Activated naive CD8-positive, alpha-beta T cell (primary cell): ENCODE measurements at regions not wholly inside any gene's neighbourhood (a gene's known extent, or its start where the extent isn't known, plus 50 kb on each side); places are given as distances from the start of the nearest gene placed in this dataset.
"Not testable (repeated sequence)": the region's sequence is repeated elsewhere in the genome, so short reads cannot be mapped to it uniquely, and the experiment has no call there.

Source experiments
- H3K27ac Mint-ChIP-seq: one replicate; pipeline ENCODE4 v1.8.0; 2021; ENCODE audit warnings: mixed read lengths
- H3K27me3 Mint-ChIP-seq: one replicate; pipeline ENCODE4 v1.8.0; 2021; ENCODE audit warnings: mixed read lengths
- H3K36me3 Mint-ChIP-seq: one replicate; pipeline ENCODE4 v1.8.0; 2021; ENCODE audit warnings: mixed read lengths
- H3K4me1 Mint-ChIP-seq: one replicate; pipeline ENCODE4 v1.8.0; 2021; ENCODE audit warnings: low read depth, mixed read lengths
- H3K4me3 Mint-ChIP-seq: one replicate; pipeline ENCODE4 v1.8.0; 2021; ENCODE audit warnings: mild to moderate bottlenecking, mixed read lengths
- H3K9me3 Mint-ChIP-seq: one replicate; pipeline ENCODE4 v1.8.0; 2021; ENCODE audit warnings: low read depth, mixed read lengths

DNA sequence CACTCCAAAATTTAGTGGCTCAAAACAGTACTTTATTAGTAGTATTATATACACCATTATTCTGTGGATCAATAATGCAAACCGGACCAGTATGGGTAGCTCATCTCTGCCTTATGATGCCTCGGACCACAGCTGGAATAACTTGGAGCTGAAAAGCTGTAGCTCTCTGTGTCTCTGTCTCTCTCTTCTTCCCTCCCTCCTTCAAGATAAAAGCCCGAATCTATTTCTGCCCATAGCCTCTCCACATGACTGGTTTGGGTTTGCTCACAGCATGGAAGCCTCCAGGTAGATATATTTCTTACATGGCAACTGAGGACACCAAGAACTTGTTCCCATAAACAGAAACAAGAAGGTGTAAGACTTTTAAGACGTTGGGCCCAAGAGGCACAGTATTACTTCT, 147.5 kb upstream of the TBCA start:
- Mint-ChIP-seq H3K4me3 (no peak overlapping the region), H3K4me1 (no peaks in the 10 kb centered on the region), H3K36me3 (no peaks in the 10 kb centered on the region), H3K27me3 (peaks cover 15% of the 10 kb centered on the region), H3K27ac (no peak overlapping the region), H3K9me3 (no peaks in the 10 kb centered on the region)

DNA sequence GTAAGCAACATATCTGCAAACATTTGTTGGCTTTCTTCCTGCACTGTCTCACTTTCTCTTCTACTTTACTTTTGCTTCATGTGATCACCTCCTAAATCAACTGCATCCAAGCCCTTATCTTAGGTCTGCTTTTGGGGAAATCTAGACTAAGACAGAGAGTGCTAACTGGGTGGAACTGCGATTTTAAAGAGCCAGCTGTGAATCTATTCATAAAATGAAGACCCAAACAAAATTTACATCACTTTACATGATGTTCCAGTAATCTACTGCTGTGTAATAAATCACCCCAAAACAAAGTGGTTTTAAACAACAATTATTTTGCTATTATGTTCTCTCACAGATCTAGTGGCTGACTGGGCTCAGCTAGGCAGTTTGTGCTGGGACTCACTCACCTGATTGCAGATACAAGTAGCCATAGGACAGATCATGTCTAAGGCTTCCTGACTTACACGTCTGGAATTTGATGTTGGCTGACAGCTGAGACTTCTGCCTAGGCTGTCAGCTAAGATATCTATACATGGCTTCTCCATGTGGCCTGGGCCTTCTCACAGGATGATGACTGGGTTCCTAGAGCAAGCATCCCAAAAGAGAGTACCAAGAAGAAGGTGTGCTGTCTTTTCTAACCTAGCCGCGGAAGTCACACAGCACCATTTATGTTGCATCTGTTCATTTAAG, 145.1 kb upstream of the TBCA start:
- H3K36me3 Mint-ChIP-seq, result no peaks in the 10 kb centered on the region
- no peak overlapping the region for H3K27ac Mint-ChIP-seq
- no peaks in the 10 kb centered on the region for H3K9me3 Mint-ChIP-seq
- no peaks in the 10 kb centered on the region for H3K4me1 Mint-ChIP-seq
- H3K4me3 Mint-ChIP-seq, result no peak overlapping the region
- peaks cover 4% of the 10 kb centered on the region for H3K27me3 Mint-ChIP-seq

DNA sequence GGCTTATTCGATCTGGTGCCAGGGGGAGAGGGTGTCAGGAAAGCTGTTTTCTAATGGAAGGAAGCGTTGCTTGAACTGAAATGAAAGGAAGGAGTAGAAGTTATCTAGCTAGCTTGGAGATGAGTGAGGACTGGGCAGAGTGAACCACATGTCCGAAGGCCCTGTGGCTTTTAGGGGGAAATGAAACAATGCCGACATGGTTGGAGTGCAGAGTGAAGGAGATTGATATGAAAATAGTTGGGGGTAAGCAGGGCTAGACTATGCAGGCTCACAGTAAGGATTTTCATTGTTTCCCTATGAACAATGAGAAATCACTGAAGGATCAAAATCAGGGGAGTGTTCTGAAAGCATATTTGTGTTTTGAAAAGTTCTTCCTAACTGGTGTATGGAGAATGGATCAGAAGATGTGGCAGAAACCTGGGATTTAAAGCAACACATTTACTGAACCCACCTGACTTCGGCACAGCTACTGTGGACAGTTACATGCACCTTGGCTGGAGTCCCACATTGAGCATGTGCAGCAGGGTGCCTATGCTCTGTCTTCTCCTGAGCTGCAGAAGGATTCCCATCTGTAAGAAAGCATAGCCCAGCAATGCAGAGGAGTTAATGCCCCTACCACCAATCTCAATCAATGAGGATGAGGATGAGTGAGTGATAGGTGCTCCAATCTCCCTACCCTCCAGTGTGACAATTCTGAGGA, 144.4 kb upstream of the TBCA start:
- Mint-ChIP-seq H3K36me3 (no peaks in the 10 kb centered on the region), H3K27me3 (peaks cover 3% of the 10 kb centered on the region), H3K27ac (no peak overlapping the region), H3K9me3 (no peaks in the 10 kb centered on the region), H3K4me1 (no peaks in the 10 kb centered on the region), H3K4me3 (no peak overlapping the region)

DNA sequence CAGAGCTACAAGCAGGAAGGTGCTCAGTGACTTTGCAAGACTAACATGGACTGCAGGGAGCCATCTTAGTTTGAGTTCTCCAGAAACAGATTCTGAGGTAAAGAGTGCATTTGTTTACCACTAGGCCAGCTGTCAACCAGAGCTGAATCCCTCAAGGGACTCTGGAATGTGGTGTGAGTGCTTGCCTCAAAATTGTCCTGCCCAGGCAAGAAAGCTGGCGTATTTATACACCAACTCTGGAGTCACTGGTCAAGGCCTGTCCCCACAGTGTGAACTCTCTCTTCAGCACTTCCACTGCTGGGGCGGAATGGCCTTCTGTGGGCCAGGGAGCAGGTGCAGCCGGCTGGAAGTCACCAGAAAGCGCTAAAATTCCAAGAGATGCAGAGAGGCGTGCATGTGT, 139.2 kb upstream of the TBCA start:
- H3K4me1 Mint-ChIP-seq, result no peaks in the 10 kb centered on the region
- peaks cover 11% of the 10 kb centered on the region for H3K9me3 Mint-ChIP-seq
- peaks cover 2% of the 10 kb centered on the region for H3K36me3 Mint-ChIP-seq
- H3K4me3 Mint-ChIP-seq, result no peak overlapping the region
- peaks cover 8% of the 10 kb centered on the region for H3K27me3 Mint-ChIP-seq
- no peak overlapping the region for H3K27ac Mint-ChIP-seq

DNA sequence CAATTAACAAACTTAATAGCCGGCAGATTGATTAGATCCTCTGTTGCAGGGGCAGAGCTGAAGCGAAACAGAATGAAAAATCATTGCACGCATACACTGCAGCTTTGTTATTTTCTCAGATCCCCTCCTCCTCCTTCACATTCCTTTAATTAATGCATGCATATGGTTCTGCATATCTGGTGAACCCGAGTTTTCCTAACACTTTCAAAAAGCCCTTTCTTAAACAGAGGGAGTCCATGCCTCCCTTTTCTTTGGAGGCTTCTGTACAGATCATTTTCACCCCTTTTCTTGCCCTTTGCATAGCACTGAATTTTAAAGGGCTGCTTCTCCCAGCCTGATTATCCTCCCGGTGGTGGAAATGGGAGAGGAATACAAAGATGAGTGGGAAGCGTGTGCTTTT, 136.6 kb upstream of the TBCA start:
- Mint-ChIP-seq H3K9me3 (peaks cover 11% of the 10 kb centered on the region), H3K4me1 (no peaks in the 10 kb centered on the region), H3K36me3 (peaks cover 2% of the 10 kb centered on the region), H3K27ac (no peak overlapping the region), H3K4me3 (no peak overlapping the region), H3K27me3 (peaks cover 8% of the 10 kb centered on the region)

DNA sequence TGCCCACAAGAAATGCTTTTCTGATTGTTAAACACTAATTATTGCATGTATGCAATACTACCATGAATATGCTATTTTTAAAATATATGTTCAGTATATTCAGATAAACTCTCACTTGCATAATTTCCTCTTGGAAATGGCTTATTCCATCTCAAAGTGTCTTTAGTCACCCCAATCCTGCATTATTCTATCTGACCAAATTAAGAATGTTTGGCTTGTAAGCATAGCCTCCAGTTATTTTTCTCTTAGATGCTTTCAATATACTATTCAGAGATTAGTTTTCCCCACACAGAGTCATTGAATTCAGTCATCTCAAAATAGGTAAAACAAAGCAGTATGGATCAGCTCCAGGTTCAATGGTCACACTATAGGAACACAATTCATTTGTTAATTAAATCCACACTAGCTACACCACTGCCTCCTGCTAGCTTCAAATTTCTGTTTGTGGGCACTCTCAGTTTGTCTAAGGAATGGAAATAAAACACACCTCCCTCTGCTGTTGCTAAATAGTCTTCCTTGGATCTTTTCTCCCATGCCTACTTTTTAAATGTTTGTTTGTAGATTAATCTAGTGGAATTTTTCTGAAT, 134.6 kb upstream of the TBCA start:
- peaks cover 11% of the 10 kb centered on the region for H3K27me3 Mint-ChIP-seq
- no peaks in the 10 kb centered on the region for H3K4me1 Mint-ChIP-seq
- H3K4me3 Mint-ChIP-seq, result no peak overlapping the region
- H3K9me3 Mint-ChIP-seq, result peaks cover 11% of the 10 kb centered on the region
- peaks cover 2% of the 10 kb centered on the region for H3K36me3 Mint-ChIP-seq
- H3K27ac Mint-ChIP-seq, result no peak overlapping the region

DNA sequence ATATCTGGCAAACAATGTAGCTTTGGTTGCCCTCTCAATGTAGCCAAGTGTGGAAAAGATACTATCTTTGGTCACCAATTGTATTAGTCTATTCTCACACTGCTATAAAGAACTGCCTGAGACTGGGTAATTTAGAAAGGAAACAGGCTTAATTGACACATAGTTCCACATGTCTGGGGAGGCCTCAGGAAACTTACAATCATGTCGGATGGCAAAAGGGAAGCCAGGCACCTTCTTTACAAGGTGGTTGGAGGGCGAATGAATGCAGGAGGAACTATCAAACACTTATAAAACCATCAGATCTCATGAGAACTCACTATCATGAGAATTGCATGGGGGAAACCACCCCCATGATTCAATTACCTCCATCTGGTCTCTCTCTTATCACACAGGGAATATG, 133.1 kb upstream of the TBCA start:
- Mint-ChIP-seq H3K4me1 (no peaks in the 10 kb centered on the region), H3K27me3 (peaks cover 7% of the 10 kb centered on the region), H3K9me3 (peaks cover 4% of the 10 kb centered on the region), H3K36me3 (no peaks in the 10 kb centered on the region), H3K27ac (no peak overlapping the region), H3K4me3 (no peak overlapping the region)

DNA sequence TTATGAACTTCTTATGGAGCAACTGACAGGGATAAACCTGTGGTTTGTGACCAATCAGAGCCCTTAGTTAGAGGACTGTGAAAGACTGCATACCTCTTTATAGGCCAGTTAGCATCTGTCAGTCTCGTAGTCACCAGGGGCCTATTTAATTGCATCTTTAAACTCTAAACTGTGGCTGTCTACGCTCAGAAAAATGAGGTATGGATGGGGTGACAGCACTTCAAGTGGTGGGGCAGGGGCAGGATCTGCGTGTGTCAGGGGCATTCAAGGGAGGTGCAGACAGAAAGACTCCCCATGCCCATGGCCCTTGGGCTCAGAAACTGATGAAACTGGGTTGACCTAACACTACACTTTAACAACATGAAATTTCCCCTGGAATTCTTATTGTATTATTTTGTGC, 132.6 kb upstream of the TBCA start:
- peaks cover 9% of the 10 kb centered on the region for H3K27me3 Mint-ChIP-seq
- no peaks in the 10 kb centered on the region for H3K9me3 Mint-ChIP-seq
- no peak overlapping the region for H3K27ac Mint-ChIP-seq
- H3K36me3 Mint-ChIP-seq, result no peaks in the 10 kb centered on the region
- no peaks in the 10 kb centered on the region for H3K4me1 Mint-ChIP-seq
- H3K4me3 Mint-ChIP-seq, result no peak overlapping the region

DNA sequence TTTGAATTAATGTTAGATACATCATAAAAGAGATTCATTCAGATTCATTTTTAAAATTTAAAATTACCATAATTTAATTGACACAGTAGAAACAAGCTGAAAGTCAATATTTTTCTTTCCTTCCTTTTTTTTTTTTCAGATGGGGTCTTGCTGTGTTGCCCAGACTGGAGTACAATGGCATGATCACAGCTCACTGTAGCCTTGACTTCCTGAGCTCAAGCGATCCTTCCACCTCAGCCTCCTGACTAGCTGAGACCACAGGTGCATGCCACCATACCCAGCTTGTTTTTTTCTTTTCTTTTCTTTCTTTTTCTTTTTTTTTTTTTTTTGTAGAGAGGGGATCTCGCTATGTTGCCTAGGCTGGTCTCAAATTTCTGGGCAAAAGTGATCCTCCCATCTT, 131.6 kb upstream of the TBCA start:
- Mint-ChIP-seq H3K36me3 (no peaks in the 10 kb centered on the region), H3K4me1 (no peaks in the 10 kb centered on the region), H3K27me3 (peaks cover 8% of the 10 kb centered on the region), H3K27ac (no peak overlapping the region), H3K4me3 (no peak overlapping the region), H3K9me3 (no peaks in the 10 kb centered on the region)

DNA sequence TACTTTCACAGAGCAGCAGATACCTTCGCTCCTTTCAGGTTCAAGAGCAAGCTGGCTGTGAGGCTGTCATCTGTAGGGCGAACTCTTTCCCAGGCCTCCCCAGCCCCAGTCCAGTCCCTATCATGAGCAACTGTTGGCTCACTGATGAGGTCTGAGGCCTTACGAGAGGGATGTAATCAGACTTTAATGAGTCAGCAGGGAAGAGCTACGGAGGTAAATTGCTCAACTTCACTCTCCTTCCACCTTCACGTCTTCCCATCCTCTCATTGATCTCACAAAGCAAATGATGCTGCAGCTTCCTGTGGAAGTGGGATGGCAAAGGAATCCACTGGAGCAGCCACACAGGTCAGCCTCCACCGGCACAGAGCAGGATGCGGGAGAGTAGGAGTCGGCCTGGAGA, 130.7 kb upstream of the TBCA start:
- no peaks in the 10 kb centered on the region for H3K36me3 Mint-ChIP-seq
- H3K4me3 Mint-ChIP-seq, result no peak overlapping the region
- H3K4me1 Mint-ChIP-seq, result no peaks in the 10 kb centered on the region
- H3K9me3 Mint-ChIP-seq, result no peaks in the 10 kb centered on the region
- peaks cover 7% of the 10 kb centered on the region for H3K27me3 Mint-ChIP-seq
- H3K27ac Mint-ChIP-seq, result no peak overlapping the region

DNA sequence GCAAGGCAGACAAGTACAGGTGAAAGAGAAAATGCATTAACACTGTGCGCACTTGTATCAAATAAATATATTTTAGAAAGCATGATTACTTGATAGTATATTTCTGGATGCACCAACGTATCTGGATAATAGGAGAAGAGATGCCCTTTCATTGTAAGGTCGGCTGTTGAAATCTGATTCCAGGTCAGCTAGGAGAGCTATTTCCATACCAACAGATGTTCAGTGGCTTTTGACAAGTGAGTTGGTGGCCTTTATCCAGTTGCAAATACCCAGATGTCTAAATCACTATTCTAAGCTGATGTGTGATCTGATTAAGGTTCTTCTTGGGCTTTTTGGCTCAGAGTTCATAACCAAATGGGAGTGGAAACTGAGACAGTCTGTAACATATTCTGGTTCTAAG, 128.2 kb upstream of the TBCA start:
- no peaks in the 10 kb centered on the region for H3K9me3 Mint-ChIP-seq
- no peaks in the 10 kb centered on the region for H3K36me3 Mint-ChIP-seq
- H3K27me3 Mint-ChIP-seq, result peaks cover 4% of the 10 kb centered on the region
- no peak overlapping the region for H3K4me3 Mint-ChIP-seq
- H3K27ac Mint-ChIP-seq, result no peak overlapping the region
- no peaks in the 10 kb centered on the region for H3K4me1 Mint-ChIP-seq

DNA sequence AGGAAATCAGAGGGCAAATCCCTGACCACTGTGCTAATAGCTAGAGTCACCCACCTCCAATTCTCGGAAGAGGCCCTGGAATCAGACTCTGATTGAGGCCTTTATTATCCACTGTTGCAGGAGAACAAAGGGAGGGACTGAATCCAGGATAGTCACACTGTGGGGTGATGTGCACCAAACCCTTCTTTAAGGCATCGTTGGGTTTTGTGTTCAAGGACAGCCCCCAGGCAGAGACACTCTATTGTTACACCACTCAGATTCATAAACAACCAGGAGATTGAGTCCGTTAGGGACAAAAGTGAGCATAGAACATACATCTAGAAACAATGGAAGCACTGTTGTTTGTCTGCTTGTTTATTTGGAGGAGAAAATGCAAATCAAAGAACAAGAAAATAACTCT, 124.6 kb upstream of the TBCA start:
- no peaks in the 10 kb centered on the region for H3K9me3 Mint-ChIP-seq
- H3K4me3 Mint-ChIP-seq, result no peak overlapping the region
- no peak overlapping the region for H3K27ac Mint-ChIP-seq
- H3K36me3 Mint-ChIP-seq, result no peaks in the 10 kb centered on the region
- no peaks in the 10 kb centered on the region for H3K4me1 Mint-ChIP-seq
- H3K27me3 Mint-ChIP-seq, result peaks cover 2% of the 10 kb centered on the region

DNA sequence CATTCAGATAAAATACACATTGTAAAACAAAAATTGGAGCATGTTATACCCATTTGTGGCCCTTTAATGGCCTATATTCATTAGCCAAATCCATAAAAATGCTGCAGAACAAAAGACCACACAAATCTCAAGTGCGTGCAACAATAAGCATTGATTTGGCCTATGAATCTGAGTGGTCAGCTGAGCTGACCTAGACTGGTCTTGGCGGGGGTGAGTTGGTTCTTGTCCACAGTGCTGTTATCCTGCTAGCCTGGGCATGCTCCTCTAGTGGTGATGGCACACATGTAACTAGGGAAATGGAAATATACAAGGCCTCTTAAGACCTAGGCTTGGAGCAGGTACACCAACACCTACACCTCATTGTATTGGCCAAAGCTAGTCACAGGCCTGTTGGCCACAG, 122.2 kb upstream of the TBCA start:
- Mint-ChIP-seq H3K4me1 (no peaks in the 10 kb centered on the region), H3K9me3 (no peaks in the 10 kb centered on the region), H3K36me3 (no peaks in the 10 kb centered on the region), H3K27me3 (no peaks in the 10 kb centered on the region), H3K4me3 (no peak overlapping the region), H3K27ac (no peak overlapping the region)

DNA sequence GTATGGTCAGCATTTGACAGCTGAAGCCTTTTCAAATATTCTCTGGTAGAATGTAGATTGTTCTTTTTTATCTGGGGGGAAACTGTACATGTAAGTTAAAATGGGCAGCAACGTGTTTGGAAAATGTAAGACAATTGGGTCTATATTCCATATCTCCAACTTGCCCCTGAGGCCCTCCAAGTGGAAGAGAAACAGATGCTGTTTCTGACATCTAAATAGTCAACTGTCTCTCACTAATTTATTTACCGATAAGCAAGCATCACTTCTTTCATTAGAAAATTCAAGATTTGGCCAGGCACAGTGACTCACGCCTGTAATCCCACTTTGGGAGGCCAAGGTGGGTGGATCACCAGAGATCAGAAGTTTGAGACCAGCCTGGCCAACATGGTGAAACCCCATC, 120.2 kb upstream of the TBCA start:
- Mint-ChIP-seq H3K36me3 (no peaks in the 10 kb centered on the region), H3K27me3 (no peaks in the 10 kb centered on the region), H3K9me3 (no peaks in the 10 kb centered on the region), H3K4me1 (no peaks in the 10 kb centered on the region), H3K27ac (no peak overlapping the region), H3K4me3 (no peak overlapping the region)

DNA sequence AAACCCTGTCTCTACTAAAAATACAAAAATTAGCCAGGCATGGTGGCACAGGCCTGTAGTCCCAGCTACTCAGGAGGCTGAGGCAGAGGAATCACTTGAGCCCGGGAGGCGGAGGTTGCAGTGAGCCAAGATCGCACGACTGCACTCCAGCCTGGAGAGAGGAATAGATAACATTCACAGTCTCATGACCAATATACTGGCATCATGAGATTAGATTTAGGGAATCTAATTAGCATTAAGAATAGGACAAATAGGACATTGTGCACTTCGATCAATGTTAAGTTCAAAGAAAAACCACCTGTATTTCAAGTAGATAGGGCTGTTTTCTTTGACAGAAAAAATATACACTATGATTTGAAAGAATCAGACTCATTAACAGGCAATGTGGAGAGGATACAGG, 118.0 kb upstream of the TBCA start:
- H3K27ac Mint-ChIP-seq, H3K4me3 Mint-ChIP-seq, H3K9me3 Mint-ChIP-seq, H3K4me1 Mint-ChIP-seq, H3K27me3 Mint-ChIP-seq, H3K36me3 Mint-ChIP-seq: not testable (repeated sequence)
